ENCODE measurements at regions not wholly inside any gene's neighbourhood (a gene's known extent, or its start where the extent isn't known, plus 50 kb on each side); places are given as distances from the start of the nearest gene placed in this dataset.

GRCh38 chr3:96233679-96234078 lies 580.7 kb upstream of the EPHA6 start:
- TF ChIP-seq CTCF (IDR thresholded peaks at IDR 0.05 in 8 of 11, conservative IDR thresholded peaks at IDR 0.05 in 3 of 11) (no peak), POLR2AphosphoS5 (IDR thresholded peaks at IDR 0.05) (no peak)

All from spleen (tissue), 7 donors.